Colonic mucosa (tissue), 4 donors: ENCODE measurements at regions not wholly inside any gene's neighbourhood (a gene's known extent, or its start where the extent isn't known, plus 50 kb on each side); places are given as distances from the start of the nearest gene placed in this dataset.

Experiments
- DNase-seq: peaks from one replicate; pipeline ENCODE4 v3.0.0-alpha.2; 2020
- H3K27ac ChIP-seq: fragments of 200-600 bp; one replicate; pipeline ENCODE4 v1.8.0; 2021
- H3K27me3 ChIP-seq: fragments of 200-600 bp; one replicate; pipeline ENCODE4 v1.8.0; 2021
- H3K36me3 ChIP-seq: fragments of 200-600 bp; one replicate; pipeline ENCODE4 v1.8.0; 2021
- H3K4me1 ChIP-seq: fragments of 200-600 bp; one replicate; pipeline ENCODE4 v1.8.0; 2021; ENCODE audit warnings: mild to moderate bottlenecking
- H3K4me3 ChIP-seq: fragments of 200-600 bp; one replicate; pipeline ENCODE4 v1.8.0; 2021
- H3K9ac ChIP-seq, 2 donors: one replicate each; pipeline ENCODE4 v1.7.0; 2013; ENCODE audit warnings: control low read depth in 2 of 2, low read depth in 2 of 2, low read length in 2 of 2
- H3K9me3 ChIP-seq: fragments of 200-600 bp; one replicate; pipeline ENCODE4 v1.8.0; 2021
- intact Hi-C: fragments of 100-400 bp; cut with DNase I; formaldehyde crosslinking; loops from one replicate; pipeline ENCODE4 v1.14.1; 2022
- TF ChIP-seq, protein P1 (sequence below): fragments of 200-600 bp; IDR thresholded peaks from one replicate; pipeline ENCODE4 v1.8.0; 2022; ENCODE audit warnings: antibody characterized with exemption, mild to moderate bottlenecking
- donor health status: healthy.
- donor health status: DM: no; HTN: no; CAD: no.
- donor health status: DM: no; HTN: no; CAD: no.

DNA sequence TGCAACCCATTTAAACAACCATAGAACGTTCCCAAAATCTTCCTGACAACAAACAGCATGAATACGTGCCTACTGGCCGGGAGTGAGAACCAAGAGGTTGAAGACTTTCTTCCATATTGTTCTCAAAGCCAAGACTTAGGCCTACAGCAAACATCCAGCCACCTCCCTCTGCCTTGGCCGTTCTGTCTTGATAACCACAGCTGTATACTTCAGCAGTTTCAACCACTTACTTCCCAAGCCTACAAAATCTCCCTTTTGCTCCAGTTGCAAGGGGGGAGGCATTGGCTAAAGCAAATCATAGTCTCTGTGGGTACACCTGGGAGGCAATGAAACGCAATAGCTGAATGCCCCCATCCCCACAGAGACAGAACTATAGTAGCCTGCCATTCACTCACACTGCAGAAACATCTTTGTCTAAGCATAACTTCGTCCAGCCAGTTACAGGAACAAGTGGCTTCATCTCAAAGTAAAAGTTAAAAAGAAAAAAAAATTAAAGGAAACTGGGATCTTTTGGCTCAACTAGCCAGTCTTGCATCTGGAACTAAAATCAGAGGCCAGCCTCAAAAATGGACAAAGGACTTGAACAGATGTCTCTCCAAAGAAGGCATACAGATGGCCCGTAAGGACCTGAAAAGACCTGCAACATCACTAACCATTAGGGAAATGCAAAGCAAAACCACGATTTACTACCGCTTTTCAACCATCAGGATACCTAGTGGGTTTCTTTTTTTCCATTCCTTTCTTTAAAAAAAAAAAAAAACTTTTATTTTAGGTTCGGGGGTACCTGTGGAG lies 186.0 kb downstream of the PSMG1 start:
- H3K9ac ChIP-seq, result peak overlapping the region in 1 of 2 donors; percentile 4
- H3K4me3 ChIP-seq, result no peak overlapping the region
- no peak for DNase-seq
- TF ChIP-seq, protein P1, sequence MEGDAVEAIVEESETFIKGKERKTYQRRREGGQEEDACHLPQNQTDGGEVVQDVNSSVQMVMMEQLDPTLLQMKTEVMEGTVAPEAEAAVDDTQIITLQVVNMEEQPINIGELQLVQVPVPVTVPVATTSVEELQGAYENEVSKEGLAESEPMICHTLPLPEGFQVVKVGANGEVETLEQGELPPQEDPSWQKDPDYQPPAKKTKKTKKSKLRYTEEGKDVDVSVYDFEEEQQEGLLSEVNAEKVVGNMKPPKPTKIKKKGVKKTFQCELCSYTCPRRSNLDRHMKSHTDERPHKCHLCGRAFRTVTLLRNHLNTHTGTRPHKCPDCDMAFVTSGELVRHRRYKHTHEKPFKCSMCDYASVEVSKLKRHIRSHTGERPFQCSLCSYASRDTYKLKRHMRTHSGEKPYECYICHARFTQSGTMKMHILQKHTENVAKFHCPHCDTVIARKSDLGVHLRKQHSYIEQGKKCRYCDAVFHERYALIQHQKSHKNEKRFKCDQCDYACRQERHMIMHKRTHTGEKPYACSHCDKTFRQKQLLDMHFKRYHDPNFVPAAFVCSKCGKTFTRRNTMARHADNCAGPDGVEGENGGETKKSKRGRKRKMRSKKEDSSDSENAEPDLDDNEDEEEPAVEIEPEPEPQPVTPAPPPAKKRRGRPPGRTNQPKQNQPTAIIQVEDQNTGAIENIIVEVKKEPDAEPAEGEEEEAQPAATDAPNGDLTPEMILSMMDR, result no peak
- no peaks in the 10 kb centered on the region for H3K9me3 ChIP-seq
- H3K36me3 ChIP-seq, result no peaks in the 10 kb centered on the region
- no peaks in the 10 kb centered on the region for H3K4me1 ChIP-seq
- H3K27ac ChIP-seq, result no peak overlapping the region
- H3K27me3 ChIP-seq, result no peaks in the 10 kb centered on the region
- intact Hi-C loops, result no loop called here

DNA sequence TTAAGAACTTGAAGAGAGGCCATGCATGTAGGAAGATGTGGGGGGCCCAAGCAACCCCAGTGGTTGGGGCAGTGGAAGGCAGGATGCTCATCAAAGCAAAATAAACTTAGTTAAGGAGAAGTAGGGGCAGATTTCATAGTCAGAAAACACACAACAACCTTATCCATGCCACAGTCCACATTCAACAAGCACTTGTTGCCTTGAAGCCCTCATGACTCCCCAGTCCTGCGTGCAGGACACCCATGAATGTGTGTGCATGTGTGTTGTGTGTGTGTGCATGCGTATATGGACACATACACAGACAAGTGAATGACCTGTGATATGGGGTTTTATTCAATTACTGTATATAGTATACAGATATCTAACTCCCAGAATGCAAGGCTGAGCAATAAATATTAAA lies 186.9 kb downstream of the PSMG1 start:
- no peak overlapping the region for H3K4me3 ChIP-seq
- intact Hi-C loops, result no loop called here
- H3K9ac ChIP-seq, result no peak overlapping the region
- no peaks in the 10 kb centered on the region for H3K36me3 ChIP-seq
- TF ChIP-seq, protein P1, result no peak
- no peak for DNase-seq
- no peak overlapping the region for H3K27ac ChIP-seq
- H3K4me1 ChIP-seq, result no peaks in the 10 kb centered on the region
- no peaks in the 10 kb centered on the region for H3K9me3 ChIP-seq
- H3K27me3 ChIP-seq, result no peaks in the 10 kb centered on the region

DNA sequence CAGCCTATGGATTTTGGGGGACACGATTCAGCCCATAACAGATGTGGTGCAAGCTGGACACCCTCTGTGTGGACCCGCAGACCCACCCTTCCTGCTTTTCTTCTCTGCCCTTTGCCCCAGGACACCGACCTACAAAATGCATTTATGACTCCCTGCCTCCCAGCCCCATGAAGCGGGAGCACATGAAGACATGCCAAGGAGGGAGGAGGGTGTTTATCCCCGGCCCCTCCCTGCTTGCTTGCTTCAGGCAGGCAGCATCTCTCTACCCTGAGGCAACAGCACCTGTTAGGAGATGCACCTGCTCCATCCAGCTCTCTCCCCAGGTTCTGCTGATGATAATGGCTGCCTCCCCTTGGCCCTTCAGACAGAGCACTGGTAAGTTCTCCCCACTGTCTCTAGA lies 187.5 kb downstream of the PSMG1 start:
- no peak overlapping the region for H3K27ac ChIP-seq
- peak; percentile 68 for DNase-seq
- peaks cover 2% of the 10 kb centered on the region for H3K4me1 ChIP-seq
- no peaks in the 10 kb centered on the region for H3K9me3 ChIP-seq
- TF ChIP-seq, protein P1, result no peak
- intact Hi-C loops, result no loop called here
- no peaks in the 10 kb centered on the region for H3K36me3 ChIP-seq
- H3K27me3 ChIP-seq, result no peaks in the 10 kb centered on the region
- no peak overlapping the region for H3K4me3 ChIP-seq
- H3K9ac ChIP-seq, result no peak overlapping the region

DNA sequence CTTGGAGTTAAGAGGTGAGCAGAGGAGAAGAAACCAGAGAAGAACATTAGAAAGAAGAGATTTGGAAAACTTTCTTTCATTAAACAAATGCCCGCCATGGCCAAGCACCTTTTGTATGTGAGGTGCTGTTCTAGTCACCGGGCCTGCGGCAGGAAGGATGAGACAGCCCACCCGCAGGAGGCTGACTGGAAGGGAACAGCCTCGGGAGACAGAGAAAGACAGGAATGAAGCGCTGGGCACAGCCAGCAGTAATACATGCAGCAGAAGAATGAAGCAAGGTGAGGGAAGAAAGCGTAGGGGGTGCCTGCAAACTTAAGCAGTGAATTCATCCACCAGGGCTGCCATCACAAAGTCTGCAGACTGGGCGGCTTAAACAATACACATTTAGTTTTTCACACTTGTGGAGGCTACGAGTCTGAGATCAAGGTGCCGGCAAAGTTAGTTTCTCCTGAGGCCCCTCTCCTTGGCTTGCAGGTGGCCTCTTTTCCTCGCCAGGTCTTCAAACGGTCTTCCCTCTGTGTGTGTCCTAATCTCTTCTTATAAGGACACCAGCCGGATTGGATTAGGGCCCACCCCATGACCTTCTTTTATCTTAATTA lies 188.1 kb downstream of the PSMG1 start:
- no peak overlapping the region for H3K4me3 ChIP-seq
- intact Hi-C loops, result no loop called here

DNA sequence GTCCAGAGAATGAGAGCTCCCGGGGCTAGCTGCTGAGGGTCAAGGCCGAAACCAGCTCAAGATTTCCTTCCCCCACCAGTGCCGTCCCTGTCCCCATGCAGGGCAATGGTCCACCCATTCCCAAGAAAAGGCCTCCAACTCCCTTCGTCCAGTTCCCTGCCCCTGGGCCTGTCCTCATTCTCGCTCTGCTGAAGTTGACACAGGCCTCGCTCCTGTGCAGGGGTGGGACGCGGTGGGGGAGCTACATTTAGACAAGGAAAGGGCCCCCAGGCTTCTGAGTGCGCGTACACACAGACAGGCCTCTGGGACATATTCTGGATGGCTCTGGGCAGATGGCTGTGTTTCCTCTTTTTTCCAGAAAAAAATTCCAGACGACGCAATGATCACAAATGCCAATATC lies 188.3 kb downstream of the ETS2 start:
- Histone ChIP-seq H3K4me1 (peaks cover 12% of the 10 kb centered on the region), H3K4me3 (no peak overlapping the region), H3K27ac (no peak overlapping the region), H3K27me3 (no peaks in the 10 kb centered on the region), H3K9ac (no peak overlapping the region), H3K36me3 (no peaks in the 10 kb centered on the region), H3K9me3 (no peaks in the 10 kb centered on the region)
- intact Hi-C loops, result no loop called here
- TF ChIP-seq, protein P1, result no peak
- DNase-seq, result no peak

More for the DNA sequence above, 188.1 kb downstream of the PSMG1 start:
- no peak overlapping the region for H3K27ac ChIP-seq
- no peaks in the 10 kb centered on the region for H3K27me3 ChIP-seq
- no peaks in the 10 kb centered on the region for H3K9me3 ChIP-seq
- TF ChIP-seq, protein P1, result no peak
- peaks cover 6% of the 10 kb centered on the region for H3K4me1 ChIP-seq
- H3K9ac ChIP-seq, result no peak overlapping the region
- no peak for DNase-seq
- no peaks in the 10 kb centered on the region for H3K36me3 ChIP-seq
